ENCODE measurements at regions not wholly inside any gene's neighbourhood (a gene's known extent, or its start where the extent isn't known, plus 50 kb on each side); places are given as distances from the start of the nearest gene placed in this dataset.

DNA sequence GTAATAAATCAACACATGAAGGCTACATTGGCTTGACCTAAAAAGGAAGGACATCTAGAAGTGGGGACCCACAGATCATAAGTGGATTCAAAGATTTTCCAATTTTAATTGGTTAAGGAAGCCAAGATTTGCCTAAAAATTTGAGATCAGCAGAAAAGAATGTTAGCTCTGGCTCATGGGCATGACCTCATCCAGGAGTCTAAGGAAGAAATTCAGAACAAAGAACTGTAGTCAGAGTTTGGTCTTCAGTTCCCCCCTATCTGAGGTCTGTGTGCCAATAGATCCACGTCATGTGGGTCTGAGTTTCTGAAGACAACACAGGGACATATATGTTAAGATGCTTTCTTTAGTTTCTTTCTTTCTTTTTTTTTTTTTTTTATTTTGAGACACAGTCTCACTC is 648.8 kb upstream of the SPRY2 start:
- no peaks in the 10 kb centered on the region for H3K9me3 ChIP-seq
- intact Hi-C loops (cut with DNase I, micrococcal nuclease), result no loop called here
- no peak for TF ChIP-seq CTCF (IDR thresholded peaks at IDR 0.05)
- H3K4me1 ChIP-seq (ENCODE audit: low read depth), result no peaks in the 10 kb centered on the region
- DNase-seq (no peak), ATAC-seq (no peak)
- no peaks in the 10 kb centered on the region for H3K36me3 ChIP-seq (ENCODE audit: low read depth)
- H3K4me3 ChIP-seq, result no peak overlapping the region

DNA sequence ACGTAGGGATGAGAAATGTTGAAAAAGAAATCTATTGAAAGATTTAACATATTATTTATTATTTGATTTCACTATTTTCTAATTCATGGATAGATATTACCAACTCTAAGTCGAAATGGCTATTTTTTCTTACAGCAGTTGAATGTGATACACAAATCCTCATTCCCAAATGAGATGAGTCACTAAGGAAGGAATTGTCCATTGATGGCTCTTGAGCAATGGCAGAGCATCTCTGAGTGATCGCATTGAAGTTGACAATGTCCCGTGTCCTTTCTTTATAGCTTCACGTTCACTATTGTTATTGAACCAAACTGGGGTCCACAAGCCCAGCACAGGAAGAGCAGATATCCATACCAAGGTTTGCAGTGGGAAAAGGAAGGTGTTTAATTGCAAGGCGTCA is 648.3 kb upstream of the SPRY2 start:
- intact Hi-C loops (cut with DNase I, micrococcal nuclease), result no loop called here
- ATAC-seq (no peak), DNase-seq (no peak)
- Histone ChIP-seq H3K4me3 (no peak overlapping the region), H3K36me3 (ENCODE audit: low read depth) (no peaks in the 10 kb centered on the region), H3K4me1 (ENCODE audit: low read depth) (no peaks in the 10 kb centered on the region), H3K9me3 (no peaks in the 10 kb centered on the region)
- TF ChIP-seq CTCF (IDR thresholded peaks at IDR 0.05), result no peak

DNA sequence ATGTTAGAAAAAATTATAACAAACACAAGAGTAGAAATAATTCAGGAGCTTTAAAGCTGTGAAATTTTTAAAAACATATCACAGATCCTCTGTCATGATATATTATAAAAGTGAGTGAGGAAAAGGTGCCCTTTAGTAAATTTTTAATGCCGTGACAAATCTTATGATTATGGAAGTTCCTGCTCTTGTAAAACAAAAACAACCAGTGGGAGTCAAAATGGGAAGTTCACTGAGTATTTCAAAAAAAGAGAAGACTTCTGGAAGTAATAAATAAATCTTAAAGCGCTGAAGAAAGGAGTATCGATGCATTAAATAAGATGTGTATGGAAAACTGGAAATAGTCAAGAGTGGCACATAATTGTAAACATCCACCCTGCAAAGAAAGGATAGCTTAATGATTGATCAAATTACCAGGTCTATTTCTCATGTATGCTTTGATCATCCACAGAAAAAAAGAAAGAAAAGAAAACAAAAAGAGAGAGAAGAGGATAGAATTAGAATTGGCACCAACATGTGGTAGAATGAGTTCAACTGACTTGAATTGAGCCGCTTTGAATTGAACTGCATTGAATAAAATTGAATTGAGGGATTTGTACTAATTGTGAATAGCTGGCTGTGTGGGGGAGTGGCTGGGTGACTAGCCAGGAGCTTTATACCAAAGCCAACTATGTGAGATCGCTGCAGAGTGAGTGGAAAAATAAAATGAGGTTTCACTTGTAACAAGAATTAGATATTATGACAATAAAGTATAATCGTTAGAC is 647.6 kb upstream of the SPRY2 start:
- Histone ChIP-seq H3K4me3 (no peak overlapping the region), H3K9me3 (no peaks in the 10 kb centered on the region), H3K36me3 (ENCODE audit: low read depth) (no peaks in the 10 kb centered on the region), H3K4me1 (ENCODE audit: low read depth) (no peaks in the 10 kb centered on the region)
- DNase-seq (no peak), ATAC-seq (no peak)
- intact Hi-C loops (cut with DNase I, micrococcal nuclease), result no loop called here
- no peak for TF ChIP-seq CTCF (IDR thresholded peaks at IDR 0.05)

DNA sequence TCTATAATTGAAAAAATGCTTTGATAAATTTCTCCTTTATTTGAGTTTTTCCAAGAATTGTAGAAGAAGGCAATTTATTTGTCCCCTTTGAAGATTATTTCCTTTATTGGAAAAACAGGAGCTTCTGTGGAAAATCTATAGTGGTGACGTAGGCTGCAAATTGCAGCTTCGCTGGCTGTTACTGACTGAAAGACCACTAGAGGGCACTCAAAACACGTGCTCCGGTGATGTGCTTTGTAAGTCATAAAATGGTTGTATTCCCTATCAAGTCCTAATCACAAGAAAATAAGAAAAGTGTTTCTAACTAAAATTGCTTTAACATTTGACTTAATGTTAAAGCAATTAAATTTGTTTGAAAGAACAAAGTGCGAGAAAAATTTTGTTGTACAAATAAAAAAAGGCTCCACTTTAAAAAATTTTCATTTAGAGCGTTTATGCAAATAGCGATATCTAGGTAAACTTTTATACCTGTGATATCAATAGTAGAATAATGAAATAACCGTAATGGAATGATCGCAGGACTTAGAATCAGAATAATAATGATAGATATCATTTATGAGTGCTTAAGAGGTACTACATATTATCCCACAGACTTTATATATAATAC is 638.2 kb upstream of the SPRY2 start:
- ATAC-seq (peak; percentile 60), DNase-seq (peak in 1 of 3 donors; percentile 50)
- intact Hi-C loops (cut with DNase I, micrococcal nuclease), result no loop called here
- peak; percentile 67 for TF ChIP-seq CTCF (IDR thresholded peaks at IDR 0.05)
- no peaks in the 10 kb centered on the region for H3K36me3 ChIP-seq (ENCODE audit: low read depth)
- H3K4me1 ChIP-seq (ENCODE audit: low read depth), result no peaks in the 10 kb centered on the region
- H3K9me3 ChIP-seq, result no peaks in the 10 kb centered on the region
- no peak overlapping the region for H3K4me3 ChIP-seq

DNA sequence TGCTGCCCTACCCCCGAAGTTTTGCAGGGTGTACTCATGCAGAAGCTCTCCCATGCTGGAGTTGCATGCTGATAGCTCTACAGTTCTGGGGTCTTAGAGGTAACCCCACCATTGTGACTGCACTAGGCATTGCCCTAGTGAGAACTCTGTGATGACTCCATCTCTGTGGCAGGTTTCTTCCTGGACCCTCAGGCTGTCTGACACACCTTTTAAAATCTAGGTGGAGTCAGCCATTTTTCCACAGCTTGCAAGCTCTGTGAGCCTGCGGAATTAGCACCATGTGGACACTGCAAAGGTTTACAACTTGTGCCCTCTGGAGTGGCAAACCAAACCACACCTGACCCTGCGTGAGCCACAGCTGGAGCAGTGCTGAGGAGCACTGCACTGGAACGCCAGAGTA is 636.2 kb upstream of the SPRY2 start:
- TF ChIP-seq CTCF (IDR thresholded peaks at IDR 0.05), result no peak
- no peaks in the 10 kb centered on the region for H3K9me3 ChIP-seq
- no peaks in the 10 kb centered on the region for H3K4me1 ChIP-seq (ENCODE audit: low read depth)
- no peaks in the 10 kb centered on the region for H3K36me3 ChIP-seq (ENCODE audit: low read depth)
- no peak for ATAC-seq
- no peak for DNase-seq
- intact Hi-C loops (cut with DNase I, micrococcal nuclease), result no loop called here
- H3K4me3 ChIP-seq, result no peak overlapping the region

Data from mucosa of descending colon (tissue), 3 donors.